ENCODE measurements at regions not wholly inside any gene's neighbourhood (a gene's known extent, or its start where the extent isn't known, plus 50 kb on each side); places are given as distances from the start of the nearest gene placed in this dataset.

- no peak for DNase-seq
Observed at GRCh38 chr12:46131732-46132469, 136.9 kb downstream of the SLC38A1 start.

- DNase-seq = no peak
Observed at GRCh38 chr12:46127656-46128055, 137.3 kb upstream of the SCAF11 start.

GRCh38 chr12:46126050-46126727 lies 135.8 kb upstream of the SCAF11 start:
- DNase-seq = no peak

GRCh38 chr12:46124848-46125619 lies 134.7 kb upstream of the SCAF11 start:
- peak in 3 of 4 experiments; percentile 2 to 12 (median 9) for DNase-seq

GRCh38 chr12:46124132-46124847 lies 133.9 kb upstream of the SCAF11 start:
- no peak for DNase-seq

GRCh38 chr12:46112364-46112763 lies 122.0 kb upstream of the SCAF11 start:
- no peak for DNase-seq

- no peak for DNase-seq
Observed at GRCh38 chr12:46111715-46112114, 121.3 kb upstream of the SCAF11 start.

GRCh38 chr12:46110928-46111699 lies 120.7 kb upstream of the SCAF11 start:
- no peak for DNase-seq

- no peak for DNase-seq
Observed at GRCh38 chr12:46110223-46110611, 119.8 kb upstream of the SCAF11 start.

GRCh38 chr12:46109343-46110222 lies 119.2 kb upstream of the SCAF11 start:
- no peak for DNase-seq

GRCh38 chr12:46108721-46109120 lies 118.3 kb upstream of the SCAF11 start:
- DNase-seq = no peak

GRCh38 chr12:46107591-46107990 lies 117.2 kb upstream of the SCAF11 start:
- DNase-seq = no peak

GRCh38 chr12:46105735-46106134 lies 115.4 kb upstream of the SCAF11 start:
- no peak for DNase-seq

- no peak for DNase-seq
Observed at GRCh38 chr12:46103559-46104383, 113.4 kb upstream of the SCAF11 start.

- DNase-seq = no peak
Observed at GRCh38 chr12:46101485-46101869, 111.1 kb upstream of the SCAF11 start.

- no peak for DNase-seq
Observed at GRCh38 chr12:46100551-46101484, 110.4 kb upstream of the SCAF11 start.

- no peak for DNase-seq
Observed at GRCh38 chr12:46089414-46090162, 99.2 kb upstream of the SCAF11 start.

GRCh38 chr12:46087916-46088439 lies 97.6 kb upstream of the SCAF11 start:
- DNase-seq = no peak

Measured in activated CD4-positive, CD25-positive, alpha-beta regulatory T cell (primary cell).